ENCODE measurements at regions not wholly inside any gene's neighbourhood (a gene's known extent, or its start where the extent isn't known, plus 50 kb on each side); places are given as distances from the start of the nearest gene placed in this dataset.

DNA sequence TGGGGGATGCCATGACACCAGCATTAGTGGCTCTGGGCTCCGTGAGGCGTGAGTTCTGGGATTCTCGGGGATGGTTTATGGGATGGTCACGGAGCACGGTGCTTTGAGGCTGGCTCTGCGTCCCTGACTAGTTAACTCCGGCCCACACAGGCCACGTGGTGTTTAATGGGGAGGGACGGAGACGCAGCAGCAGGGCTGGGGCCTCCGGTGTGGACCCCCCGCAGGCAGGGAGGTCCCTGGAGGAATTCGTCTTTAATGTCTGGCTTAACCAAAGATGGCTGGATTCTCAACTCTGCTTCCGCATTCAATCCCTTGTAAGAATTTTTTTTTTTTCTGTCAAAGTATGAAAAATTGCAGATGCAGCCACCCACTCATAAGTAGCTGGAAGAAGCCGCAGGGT is 86.4 kb upstream of the RFLNA start:
- H3K9me3 ChIP-seq, result peaks cover 0 to 5% (median 0%) of the 10 kb centered on the region in 3 donors
- no peaks in the 10 kb centered on the region for H3K4me1 ChIP-seq
- no peak overlapping the region for H3K4me3 ChIP-seq
- peak in 1 of 2 donors; percentile 33 for DNase-seq
- intact Hi-C loops (cut with DNase I; ENCODE audit: low total_unique reads), result no loop called here
- TF ChIP-seq CTCF (IDR thresholded peaks at IDR 0.05), result no peak
- no peak overlapping the region for H3K27ac ChIP-seq
- H3K36me3 ChIP-seq, result no peaks in the 10 kb centered on the region
- peaks cover 0 to 6% of the 10 kb centered on the region in 2 donors for H3K27me3 ChIP-seq

- Histone ChIP-seq H3K36me3 (peaks cover 0 to 3% (median 0%) of the 10 kb centered on the region in 3 donors), H3K4me3 (no peak overlapping the region), H3K27me3 (peaks cover 0 to 6% of the 10 kb centered on the region in 2 donors), H3K27ac (no peak overlapping the region), H3K9me3 (peaks cover 0 to 17% (median 13%) of the 10 kb centered on the region in 3 donors), H3K4me1 (no peaks in the 10 kb centered on the region)
- DNase-seq, result no peak
- intact Hi-C loops (cut with DNase I; ENCODE audit: low total_unique reads), result no loop called here
- no peak for TF ChIP-seq CTCF (IDR thresholded peaks at IDR 0.05)
Observed at GRCh38 chr12:124210991-124211577, 83.8 kb upstream of the RFLNA start.

DNA sequence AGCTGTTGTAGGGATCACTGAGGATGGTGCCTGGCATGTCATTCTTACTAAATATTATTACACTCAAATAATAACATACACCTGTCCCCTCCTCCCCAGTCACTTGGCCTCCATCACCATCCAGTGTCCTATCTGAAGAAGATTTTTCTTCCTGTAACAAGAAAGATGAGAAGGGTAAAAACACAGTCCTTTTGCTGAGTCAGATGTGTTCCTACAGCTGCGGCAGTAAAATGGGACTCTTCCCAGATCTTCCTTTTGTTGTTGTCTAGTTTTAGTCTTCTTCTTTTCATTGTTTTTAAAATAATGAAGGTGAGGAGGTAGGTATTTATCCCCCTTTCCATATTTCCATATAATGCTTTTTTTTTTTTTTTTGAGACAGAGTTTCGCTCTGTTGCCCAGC is 83.1 kb upstream of the RFLNA start:
- peaks cover 0 to 6% of the 10 kb centered on the region in 2 donors for H3K27me3 ChIP-seq
- peaks cover 0 to 3% (median 0%) of the 10 kb centered on the region in 3 donors for H3K36me3 ChIP-seq
- intact Hi-C loops (cut with DNase I; ENCODE audit: low total_unique reads), result no loop called here
- H3K27ac ChIP-seq, result no peak overlapping the region
- no peak overlapping the region for H3K4me3 ChIP-seq
- peaks cover 0 to 17% (median 13%) of the 10 kb centered on the region in 3 donors for H3K9me3 ChIP-seq
- no peak for TF ChIP-seq CTCF (IDR thresholded peaks at IDR 0.05)
- DNase-seq, result no peak
- H3K4me1 ChIP-seq, result no peaks in the 10 kb centered on the region

DNA sequence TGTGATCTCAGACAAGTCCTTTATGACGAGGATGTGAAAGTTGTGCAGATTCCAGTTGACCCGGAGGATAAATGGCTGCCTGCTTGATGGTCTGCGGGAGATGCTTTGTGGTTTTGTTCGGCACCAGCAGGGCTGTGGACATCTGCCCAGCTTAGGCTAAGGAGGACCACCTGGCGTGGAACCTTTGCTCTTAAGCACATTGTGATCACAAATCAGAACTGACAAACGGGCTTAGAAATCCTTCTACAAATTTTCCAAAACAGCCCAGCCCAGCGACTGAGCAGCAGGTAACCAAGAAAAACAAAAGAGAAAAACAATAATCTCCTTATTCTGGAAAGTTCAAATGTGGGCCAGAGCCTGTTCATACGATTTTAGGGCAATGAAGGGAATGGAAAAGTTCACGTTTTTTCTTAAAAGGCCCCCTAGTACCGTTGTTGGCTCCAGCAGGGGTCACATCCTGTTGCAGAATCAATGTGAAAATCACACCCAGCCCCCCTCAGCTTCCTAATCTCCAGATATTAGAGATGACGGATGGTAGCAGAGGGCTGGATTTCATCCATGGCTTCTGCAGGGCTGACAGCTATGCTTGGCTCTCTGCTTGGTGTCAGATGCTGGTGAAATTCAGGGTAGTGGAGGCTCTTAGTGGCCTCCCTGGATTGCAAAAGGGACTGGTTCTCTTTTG is 81.1 kb upstream of the RFLNA start:
- no peak overlapping the region for H3K27ac ChIP-seq
- H3K9me3 ChIP-seq, result peaks cover 0 to 17% (median 13%) of the 10 kb centered on the region in 3 donors
- H3K27me3 ChIP-seq, result peaks cover 0 to 2% of the 10 kb centered on the region in 2 donors
- H3K36me3 ChIP-seq, result peaks cover 0 to 3% (median 0%) of the 10 kb centered on the region in 3 donors
- H3K4me1 ChIP-seq, result no peaks in the 10 kb centered on the region
- no peak for TF ChIP-seq CTCF (IDR thresholded peaks at IDR 0.05)
- no peak for DNase-seq
- H3K4me3 ChIP-seq, result no peak overlapping the region
- intact Hi-C loops (cut with DNase I; ENCODE audit: low total_unique reads), result no loop called here

GRCh38 chr12:124214574-124214973 is 80.3 kb upstream of the RFLNA start:
- Histone ChIP-seq H3K27me3 (peaks cover 0 to 2% of the 10 kb centered on the region in 2 donors), H3K4me1 (no peaks in the 10 kb centered on the region), H3K27ac (no peak overlapping the region), H3K9me3 (peaks cover 0 to 17% (median 13%) of the 10 kb centered on the region in 3 donors), H3K4me3 (no peak overlapping the region), H3K36me3 (peaks cover 0 to 3% (median 0%) of the 10 kb centered on the region in 3 donors)
- no peak for DNase-seq
- intact Hi-C loops (cut with DNase I; ENCODE audit: low total_unique reads), result no loop called here
- no peak for TF ChIP-seq CTCF (IDR thresholded peaks at IDR 0.05)
